Stimulated activated naive CD8-positive, alpha-beta T cell treated with anti-CD3 and anti-CD28 coated beads, Interleukin-15, Interleukin-2, amounts not matched to agents 100 U/mL and 50 U/mL, for 24 hours (primary cell): ENCODE measurements at regions not wholly inside any gene's neighbourhood (a gene's known extent, or its start where the extent isn't known, plus 50 kb on each side); places are given as distances from the start of the nearest gene placed in this dataset.

Experiments used
- ATAC-seq: fragments of 150-1000 bp; cut with Tn5 transposase; one replicate; pipeline ENCODE4 v1.10.0; 2021
- DNase-seq: peaks from one replicate; pipeline ENCODE4 v3.0.0; 2021

DNA sequence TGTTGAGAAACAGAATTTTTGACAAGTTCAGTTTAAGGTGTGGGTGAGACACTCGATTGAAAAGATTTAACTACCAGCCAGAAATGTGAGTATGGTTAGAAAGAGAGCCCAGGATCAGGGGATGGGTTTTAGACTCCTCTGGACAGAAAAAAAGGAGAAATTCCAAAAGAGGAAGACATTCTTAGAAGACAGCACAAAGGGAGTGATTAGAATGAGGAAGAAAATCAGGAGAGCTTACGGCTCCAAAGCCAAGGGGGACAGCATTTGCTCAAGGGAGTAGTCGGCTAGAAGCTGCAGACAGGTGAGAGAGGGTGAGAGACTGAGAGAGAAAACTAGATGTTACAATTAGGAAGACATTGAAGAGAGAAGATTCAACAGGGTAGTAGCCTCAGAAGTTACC is 166.1 kb downstream of the ADAMTS15 start:
- DNase-seq (no peak), ATAC-seq (no peak)

DNA sequence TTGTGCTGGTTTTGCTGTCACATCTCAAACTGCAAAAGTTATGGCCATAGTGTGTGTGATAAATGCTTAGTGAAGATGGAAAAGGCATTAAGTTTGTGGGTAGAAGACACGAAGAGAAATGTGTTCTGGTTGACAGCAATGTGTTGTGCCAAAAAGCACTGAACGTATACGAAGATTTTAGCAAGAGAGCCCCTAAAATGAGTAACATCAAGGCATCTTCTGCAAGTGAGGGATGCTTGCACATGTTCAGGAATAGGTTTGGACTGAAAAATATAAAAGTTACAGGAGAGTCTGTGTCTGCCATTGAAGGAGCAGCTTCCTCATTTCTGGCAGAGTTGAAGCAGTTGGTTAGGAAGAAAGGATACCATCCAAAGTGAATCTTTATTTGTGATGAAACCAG is 167.1 kb downstream of the ADAMTS15 start:
- DNase-seq (no peak), ATAC-seq (no peak)

DNA sequence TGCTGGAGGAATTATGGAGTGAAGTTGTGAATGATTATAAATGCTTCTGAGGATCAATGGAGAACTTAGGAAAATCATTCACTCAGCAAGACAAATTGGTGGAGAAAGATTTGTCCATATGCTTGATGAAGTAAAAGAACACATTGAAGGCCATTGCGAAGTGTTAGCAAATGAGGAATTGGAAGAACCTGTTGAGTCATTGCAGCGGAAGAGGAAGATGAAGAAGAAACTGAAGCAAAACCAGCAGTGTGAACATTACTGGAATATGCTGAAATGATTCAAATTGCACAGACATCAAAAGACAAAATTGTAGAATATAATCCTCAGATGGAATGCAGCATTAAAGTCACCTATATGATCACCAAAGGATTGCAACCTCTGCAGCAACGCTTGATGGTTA is 168.1 kb downstream of the ADAMTS15 start:
- no peak for ATAC-seq
- DNase-seq, result no peak

DNA sequence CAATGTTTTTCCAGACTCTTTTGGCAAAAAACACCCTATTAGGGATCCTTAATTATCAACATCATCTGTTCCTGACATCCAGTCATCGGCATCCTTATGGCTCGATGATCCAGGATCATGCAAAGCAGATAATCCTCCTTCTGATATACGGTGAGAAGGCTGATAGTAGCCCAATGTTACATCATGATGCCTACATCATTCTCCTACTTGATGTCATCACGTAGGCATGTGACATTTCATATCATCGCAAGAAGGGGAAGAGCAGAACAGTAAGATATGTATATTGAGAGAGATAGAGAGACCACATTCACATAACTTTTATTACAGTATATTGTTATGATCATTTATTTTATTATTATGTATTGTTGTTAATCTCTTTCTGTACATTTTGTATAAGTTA is 168.6 kb downstream of the ADAMTS15 start:
- ATAC-seq (no peak), DNase-seq (no peak)

DNA sequence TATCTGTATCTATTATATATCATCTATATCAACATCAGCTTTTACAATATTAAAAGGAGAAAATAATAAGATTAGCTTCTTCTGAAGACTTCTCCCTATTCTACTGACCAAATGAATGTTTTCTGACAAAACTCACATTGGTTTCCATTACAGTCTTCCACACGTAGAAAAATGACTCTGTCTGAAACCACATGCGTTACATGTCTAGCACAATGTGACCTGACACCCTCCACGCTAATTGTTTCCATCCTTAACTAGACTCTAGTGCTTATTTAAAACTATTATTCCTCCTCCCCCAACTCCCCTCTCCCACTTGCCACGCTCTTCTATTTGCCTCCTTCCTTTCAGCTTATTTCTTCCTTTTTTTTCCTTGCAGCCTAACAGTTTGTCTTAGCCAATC is 172.1 kb downstream of the ADAMTS15 start:
- ATAC-seq (no peak), DNase-seq (no peak)

DNA sequence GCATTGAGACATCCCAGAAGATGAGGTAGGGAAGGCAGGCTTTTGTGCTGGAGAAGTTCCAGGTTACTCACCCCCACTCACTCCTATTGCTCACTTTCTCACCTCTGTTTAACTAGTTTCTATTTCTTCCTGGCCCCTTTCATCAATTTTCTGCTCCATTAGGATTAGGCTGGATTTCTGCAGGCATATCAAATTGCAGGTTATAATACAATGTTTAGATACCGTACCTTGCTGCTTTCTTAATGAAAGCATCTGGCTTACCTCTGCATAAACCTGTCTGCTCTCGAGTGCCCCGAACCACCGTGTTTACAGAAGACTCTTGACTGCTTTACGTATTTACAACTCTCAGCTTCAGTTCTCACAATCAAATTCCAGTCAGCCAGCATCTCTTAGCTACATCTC is 173.7 kb downstream of the ADAMTS15 start:
- no peak for ATAC-seq
- DNase-seq, result no peak

DNA sequence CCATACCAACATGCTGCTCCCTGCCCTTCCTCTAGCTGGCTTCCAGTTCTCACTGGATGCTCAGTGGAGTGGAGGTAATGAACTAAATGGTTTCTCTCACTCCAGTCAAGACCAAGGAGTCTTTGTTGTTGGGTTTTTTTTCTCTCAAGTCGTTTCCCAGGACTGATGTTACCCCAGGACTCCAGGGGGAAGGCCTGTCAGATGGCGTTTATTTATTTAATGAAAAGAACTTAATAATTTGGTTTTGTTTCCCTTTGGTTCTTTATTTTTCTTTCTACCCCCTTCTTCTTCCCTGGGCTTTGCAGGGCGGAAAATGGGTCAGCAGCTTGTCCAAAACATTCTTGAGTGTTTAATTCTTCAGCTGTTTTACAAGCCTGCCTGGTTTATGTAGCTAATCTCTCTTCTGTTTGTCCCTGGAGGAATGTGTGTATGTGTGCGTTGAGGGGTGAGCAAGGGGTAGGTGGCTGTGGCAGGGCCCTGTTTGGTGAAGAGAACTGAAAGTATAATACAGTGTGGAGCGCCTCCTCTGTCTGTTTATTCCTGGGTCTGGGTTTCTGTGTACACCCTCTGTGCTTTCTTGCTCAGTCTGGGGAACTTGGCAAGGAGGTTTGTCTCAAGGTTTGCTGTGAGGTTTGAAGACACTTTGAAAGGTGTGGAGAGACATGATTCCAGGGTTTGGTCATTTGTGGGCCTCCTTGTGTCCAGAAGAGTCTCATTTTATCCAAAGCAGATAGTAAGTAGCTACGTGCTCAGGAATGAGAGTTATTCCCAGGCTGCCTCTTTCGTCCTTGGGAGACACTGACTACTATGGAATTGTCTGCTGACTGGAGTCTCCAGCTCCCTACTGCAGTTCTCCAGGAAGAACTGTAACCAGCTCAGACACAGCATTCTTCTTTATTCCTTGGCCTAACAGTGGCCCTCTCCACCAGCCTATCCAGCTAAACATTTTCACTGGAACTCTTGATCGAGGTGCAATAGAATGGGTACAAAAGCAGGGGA is 175.5 kb downstream of the ADAMTS15 start:
- no peak for DNase-seq
- no peak for ATAC-seq

DNA sequence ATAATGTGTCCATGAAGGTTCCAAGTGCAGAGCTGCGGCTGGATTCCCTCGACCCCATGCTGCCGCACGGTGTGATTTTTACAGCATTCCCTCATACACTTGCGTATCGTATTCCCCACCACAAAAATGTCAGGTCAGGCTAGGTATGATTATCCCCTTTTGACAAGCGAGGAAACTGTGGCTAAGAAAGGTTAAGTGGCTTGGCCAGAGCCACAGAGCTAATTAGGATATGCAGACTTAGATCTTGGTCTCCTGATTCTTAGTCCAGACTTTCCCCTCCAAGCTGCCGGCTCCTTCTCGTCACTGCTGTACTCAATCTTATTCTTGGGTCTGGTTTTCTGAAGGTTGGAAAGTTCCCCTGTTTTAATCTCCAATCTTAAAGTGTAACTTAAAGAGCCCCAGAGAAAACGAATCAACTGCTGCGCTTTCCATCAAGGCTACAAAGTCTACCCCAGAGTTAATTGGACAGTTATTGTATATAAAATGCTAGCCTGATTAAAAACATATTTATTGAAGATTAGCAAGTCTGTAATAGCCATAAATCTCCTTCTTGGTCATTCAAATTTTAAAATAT is 176.6 kb downstream of the ADAMTS15 start:
- no peak for DNase-seq
- ATAC-seq, result no peak

DNA sequence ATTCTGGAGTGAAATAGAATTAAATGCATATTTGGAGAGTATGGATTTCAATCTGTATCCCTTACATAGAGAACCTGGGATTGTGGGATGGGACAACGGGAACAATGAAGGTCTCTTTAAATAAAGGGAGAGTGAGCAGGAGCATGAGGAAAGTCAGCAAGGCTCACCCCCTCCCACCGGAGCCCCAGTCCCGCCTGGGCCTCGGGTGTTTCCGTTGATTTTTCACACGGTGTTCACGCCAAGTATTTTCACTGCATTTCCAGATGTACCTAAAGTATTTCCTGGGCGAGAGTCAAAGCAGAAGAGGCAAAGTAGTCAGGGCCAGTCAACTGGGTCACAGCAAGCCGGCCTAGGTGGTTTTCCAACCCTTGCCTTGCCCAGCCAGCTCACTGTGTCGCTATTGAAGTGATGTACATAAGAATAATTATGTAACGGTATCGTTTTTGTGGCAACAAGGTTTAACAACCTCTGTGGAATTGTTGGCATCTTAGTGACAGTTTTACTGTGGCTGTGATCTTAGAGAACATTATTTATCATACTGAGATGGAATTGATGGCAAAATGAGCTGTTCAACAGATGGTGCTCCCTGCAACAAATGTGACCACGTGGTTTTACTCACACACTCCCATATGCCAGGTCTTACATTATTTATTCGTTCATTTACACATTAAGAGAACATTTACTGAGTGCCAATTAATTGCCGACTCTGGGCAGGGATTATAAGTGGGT is 177.3 kb downstream of the ADAMTS15 start:
- ATAC-seq (no peak), DNase-seq (no peak)

DNA sequence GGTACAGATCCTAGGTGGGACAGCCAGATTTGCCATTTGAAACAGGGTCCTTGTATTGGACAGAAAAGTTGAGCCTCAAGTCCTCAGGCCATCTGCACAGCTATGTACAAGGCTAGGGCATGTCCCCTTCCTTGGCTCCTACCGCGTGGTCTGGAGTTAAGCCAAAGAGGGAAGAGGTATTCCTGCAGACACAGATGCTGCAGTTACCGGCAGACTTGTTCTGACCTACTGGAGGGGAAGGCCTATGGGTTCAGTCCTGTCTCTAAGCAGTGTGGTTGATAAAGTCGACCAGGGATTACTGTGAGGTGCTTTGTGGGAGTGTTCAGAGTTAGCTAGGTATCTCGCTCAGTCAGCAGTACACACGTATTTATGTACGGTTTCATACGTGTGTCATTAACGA is 180.6 kb downstream of the ADAMTS15 start:
- DNase-seq (no peak), ATAC-seq (no peak)

DNA sequence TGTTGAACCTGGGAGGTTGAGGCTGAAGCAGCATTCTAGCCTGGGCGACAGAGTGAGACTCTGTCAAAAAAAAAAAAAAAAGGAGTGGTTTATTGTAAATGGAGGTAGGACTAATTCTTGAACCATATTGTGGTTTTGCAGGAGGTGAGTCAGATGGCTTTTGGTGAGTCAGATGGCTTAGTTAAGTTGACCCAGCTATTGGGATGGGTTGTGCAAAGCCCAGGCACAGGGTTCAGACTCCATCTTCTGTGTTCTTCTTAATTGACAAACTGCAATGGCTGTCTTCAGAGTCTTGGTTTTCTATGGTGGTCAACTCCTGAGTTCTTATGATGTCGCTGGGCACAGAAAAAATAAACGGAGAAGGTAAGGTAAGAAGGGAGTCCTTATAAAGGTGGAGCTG is 182.7 kb downstream of the ADAMTS15 start:
- ATAC-seq (peak; percentile 75), DNase-seq (no peak)

DNA sequence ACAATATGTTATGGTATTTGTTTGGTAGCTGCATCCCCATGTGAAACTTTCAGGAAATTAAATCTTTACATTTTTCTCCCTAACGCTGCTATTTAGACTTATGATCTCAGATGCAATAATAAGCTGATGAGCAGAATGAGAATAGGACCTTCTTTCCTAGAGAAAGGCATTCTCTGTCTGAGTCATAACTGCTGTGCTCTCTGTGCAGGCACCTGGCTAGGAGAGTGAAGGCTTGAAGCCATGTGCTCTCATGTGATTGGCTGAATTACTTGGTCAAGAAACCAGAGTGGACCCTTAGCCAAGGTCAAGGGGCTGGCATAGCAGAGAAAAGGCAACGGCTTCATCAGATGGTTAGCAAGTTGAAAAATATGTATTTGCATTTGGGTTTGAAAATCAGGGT is 185.0 kb downstream of the ADAMTS15 start:
- DNase-seq, result no peak

DNA sequence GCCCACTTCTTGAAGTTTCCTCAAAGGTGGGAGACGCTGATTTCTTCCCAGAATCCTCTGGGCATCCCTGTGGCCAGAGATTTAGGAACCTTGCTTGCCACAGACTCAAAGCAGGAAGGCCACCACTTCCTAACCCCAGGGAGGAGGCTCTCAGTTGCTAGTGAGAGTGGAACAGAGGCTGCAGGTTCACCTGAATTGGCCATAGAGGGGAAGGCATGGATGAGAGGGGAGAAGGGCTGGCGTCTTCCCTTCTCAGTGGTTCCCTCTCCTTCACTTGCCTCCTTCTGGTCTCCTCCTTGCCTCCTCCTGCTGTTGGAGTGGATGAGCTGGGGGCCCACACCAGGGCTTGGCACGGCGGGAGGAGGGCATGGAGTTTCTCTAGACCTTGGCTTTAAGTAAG is 185.7 kb downstream of the ADAMTS15 start:
- no peak for DNase-seq
- ATAC-seq, result no peak

More for the DNA sequence above, 185.0 kb downstream of the ADAMTS15 start:
- ATAC-seq, result no peak

DNA sequence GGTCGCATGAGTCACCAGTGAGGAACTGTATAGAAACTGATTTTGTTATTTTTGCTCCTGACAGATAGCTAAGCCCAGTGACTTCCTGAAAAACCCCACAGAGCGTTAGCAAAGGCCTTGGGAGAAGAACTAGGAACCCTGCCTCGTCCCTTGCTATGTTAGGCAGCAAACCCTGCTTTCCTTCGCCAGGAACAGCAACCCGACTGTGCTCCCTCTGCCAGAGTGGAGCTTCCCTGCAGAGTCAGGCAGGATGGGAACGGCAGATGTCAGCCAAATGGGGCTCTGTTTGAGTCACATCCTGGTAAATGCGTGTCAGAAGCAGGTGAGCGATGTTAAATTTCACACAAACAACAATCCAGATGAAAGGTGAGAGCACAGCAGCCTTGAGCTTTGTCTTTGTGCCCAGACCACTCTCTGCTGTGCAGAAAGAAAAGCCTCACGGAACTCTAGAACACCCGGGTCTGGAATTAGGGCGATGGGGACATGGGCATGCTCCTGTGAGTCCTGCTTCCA is 186.6 kb downstream of the ADAMTS15 start:
- ATAC-seq (no peak), DNase-seq (no peak)

DNA sequence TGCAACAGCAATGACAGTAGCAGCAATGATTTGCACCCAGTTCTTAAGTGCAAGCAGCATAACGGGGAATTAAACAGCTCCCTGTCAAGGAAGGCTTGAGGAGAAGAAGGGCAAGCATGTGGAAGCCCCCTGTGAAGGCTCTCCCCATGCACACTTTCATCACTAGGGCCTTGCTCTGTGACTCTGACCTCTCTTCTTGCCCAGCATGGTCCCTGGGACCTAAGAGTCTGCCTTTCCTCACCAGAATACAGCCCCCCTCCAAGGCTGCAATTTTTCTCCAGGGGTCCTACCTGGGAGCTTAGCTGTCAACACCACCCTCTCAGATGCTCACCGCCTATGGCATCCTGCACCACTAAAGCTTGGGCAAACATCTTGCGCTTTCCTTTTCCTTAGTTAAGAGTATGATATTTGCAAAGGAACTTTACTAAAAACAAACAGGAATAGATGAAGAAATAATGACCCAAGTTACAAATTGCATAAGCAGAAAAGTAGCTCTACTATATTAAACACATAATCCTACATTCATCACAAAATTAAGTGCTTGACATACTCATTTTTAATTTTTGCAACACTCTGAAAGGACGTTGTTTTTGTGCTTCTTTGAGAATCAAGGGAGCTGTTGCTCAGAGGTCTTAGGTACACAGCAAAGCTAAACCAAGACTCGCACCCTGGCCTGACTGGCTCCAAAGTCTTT is 187.6 kb downstream of the ADAMTS15 start:
- ATAC-seq, result no peak
- DNase-seq, result no peak

DNA sequence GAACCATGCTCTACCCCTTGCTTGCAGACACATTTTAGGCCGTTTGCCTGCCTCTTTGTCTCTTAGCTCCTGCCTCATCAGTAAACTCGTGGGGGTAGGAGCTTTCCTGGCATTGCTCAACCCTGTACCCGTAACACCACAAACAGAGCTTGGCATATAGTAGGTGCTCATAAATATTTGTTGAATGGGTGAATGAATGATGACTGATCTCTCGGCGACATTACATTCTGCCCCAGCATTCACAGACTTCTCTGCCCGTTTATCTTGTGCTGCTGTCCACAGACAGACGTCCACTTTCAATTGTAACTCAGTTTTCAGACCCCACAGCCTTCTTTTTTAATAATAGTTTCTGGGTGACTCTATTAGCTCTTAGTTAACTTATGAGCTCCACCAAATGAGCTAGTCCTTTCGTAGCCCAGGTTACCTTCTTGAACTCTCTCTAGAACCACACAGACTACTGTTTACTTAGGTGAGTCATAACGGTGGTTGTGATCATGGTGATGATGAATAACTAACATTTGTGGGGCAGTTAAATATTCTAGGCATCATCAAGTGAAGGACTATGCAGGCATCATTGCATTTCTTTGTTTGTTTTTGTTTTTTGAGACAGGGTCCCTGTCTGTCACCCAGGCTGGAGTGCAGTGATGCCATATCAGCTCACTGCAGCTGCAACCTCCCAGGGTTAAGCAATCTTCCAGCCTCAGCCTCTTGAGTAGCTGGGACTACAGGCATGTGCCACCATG is 188.4 kb downstream of the ADAMTS15 start:
- ATAC-seq, result no peak
- DNase-seq, result no peak

DNA sequence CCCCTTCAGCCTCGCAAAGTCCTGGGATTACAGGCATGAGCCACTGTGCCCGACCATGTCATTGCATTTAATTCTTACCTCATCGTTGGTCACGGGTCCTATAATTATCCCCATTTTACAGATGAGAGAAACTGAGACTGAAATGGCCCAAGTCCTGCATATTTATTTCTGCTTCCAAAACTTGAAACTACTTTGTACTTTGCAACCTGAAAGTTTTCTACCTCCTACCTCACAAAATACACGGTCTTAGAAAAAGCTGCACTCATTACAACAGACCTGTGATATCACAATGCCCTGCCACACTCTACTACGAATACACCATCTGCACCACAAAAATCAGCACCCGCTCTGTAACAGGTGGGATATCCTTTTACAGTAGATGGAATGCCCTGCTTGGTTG is 189.1 kb downstream of the ADAMTS15 start:
- DNase-seq (no peak), ATAC-seq (no peak)

DNA sequence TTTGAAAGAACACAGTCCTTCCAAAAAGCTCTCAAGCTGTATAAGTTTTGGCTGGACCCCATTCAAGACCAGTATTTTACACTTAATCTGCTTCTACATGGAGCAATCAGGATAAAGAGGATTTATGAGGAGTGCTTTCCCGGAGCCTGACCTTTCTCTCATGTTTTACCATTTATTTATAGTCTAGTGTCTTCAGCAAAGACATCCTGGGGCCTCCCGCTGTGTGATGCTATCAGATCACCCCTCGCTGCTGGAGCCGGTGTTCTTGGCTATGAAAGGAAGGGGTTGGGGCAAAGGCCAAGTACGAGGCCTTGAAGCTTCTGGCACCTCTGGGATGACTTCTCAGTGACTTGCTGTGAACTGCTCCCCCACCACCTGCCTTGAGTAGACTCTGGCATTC is 189.6 kb downstream of the ADAMTS15 start:
- ATAC-seq (no peak), DNase-seq (no peak)

DNA sequence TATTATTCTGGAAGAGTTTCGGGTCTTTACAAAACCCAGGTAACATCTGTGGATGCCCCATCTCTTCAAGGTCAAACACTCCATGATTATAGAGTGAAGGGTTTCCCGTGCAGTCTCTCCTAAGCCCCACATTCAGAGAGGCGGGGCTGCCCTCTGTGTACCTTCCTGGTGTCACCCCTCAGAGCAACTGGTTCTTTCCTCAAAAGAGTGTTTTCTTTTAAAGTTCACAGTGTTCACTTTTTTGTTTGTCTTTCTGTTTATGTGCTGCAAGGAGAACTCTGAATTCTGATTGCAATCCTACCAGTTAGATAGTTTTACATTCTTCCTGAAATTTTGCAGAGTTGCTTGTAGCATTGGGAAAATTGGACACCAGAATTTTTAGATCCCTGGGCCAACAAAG is 190.2 kb downstream of the ADAMTS15 start:
- ATAC-seq, result no peak

DNA sequence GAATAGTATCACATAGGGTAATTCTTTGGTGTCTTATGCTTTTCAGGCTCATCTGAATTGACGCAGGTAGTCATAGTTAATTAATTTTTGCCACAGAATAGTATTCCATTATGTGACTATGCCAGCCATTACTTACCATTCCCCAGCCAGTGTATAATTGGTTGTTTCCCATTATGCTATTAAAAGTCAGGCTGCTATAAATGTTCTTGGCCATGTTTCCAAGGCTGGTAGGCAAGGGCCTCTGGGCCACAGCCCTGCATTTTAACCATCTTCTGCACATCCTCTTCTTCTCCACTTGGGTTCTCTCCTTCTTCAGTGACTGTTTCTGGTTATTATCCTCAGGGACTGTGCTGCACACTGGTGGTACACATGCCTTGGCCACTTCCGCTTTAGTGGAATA is 190.9 kb downstream of the ADAMTS15 start:
- ATAC-seq (no peak), DNase-seq (no peak)

More for the DNA sequence above, 190.2 kb downstream of the ADAMTS15 start:
- DNase-seq, result no peak

DNA sequence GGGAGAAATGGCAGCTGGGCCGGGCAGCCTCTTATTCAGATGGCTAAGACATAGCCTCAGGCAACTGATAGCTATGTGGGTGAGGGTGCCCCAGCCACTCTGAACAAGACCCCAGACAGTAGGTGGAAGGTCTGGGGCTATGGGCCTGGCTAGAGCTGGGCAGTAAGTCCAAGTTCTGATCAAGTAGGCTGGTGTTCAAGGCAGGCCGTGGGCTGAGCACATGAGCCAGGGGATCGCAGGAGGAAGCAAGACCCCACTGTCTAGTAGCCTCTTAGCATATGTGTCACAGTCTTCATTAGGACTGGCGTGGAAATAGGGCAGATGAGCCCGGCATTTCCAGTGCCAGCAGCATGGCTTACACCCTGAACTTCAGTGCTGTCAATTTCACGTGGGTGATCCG is 192.1 kb downstream of the ADAMTS15 start:
- DNase-seq (no peak), ATAC-seq (no peak)

DNA sequence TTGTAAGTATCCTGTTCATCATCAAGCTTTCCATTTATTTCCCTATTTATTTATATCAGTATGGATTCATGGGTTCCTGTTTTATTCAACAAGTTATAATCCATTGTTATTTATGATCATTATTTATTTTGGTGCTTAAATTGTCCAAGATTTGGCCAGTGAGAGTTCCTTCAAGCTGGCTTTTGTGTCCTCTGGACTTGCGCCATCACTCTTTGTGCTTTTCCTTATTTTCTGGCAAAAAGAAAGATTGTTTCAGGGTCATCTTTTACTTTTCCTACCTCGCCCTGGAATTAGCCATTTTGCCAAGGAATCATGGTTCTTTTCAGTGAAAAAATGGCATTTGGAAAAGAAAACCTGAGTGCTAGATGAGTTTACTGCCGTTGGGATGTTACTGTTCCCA is 193.4 kb downstream of the ADAMTS15 start:
- no peak for ATAC-seq
- DNase-seq, result no peak
